Stimulated activated CD8-positive, alpha-beta memory T cell treated with anti-CD3 and anti-CD28 coated beads, Interleukin-15, amount 100 ng/mL, for 48 hours (primary cell): ENCODE measurements at regions not wholly inside any gene's neighbourhood (a gene's known extent, or its start where the extent isn't known, plus 50 kb on each side); places are given as distances from the start of the nearest gene placed in this dataset.
"Not testable (repeated sequence)": the region's sequence is repeated elsewhere in the genome, so short reads cannot be mapped to it uniquely, and the experiment has no call there.

Experiments used
- DNase-seq, 2 donors: peaks; one replicate each; pipeline ENCODE4 v3.0.0-alpha.2; 2020; ENCODE audit warnings: low read depth in 2 of 2

DNA sequence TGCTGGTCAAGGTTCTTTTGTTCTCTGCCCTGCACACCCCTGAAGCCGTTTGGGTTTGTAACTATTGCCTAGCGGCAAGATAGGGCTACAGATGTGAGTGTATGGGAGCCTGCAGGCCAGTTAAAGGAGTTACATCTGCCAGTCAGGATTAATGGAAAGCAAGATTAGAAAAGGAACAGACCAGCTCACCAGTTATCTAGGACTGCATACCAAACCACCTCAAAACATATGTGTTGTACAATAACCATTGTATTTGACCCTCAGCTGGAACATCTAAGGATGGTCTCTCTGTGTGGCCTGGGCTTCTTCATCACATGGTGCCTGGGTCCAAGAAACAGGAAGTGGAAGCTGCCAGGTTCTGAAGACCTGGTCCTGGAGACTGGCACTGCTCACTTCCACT lies 52.5 kb upstream of the FBXO28 start:
- no peak for DNase-seq

- DNase-seq = no peak
Measured at GRCh38 chr1:224059897-224060427, 53.9 kb upstream of the FBXO28 start.

- DNase-seq = no peak
Measured at GRCh38 chr1:224058303-224058702, 55.6 kb upstream of the FBXO28 start.

DNA sequence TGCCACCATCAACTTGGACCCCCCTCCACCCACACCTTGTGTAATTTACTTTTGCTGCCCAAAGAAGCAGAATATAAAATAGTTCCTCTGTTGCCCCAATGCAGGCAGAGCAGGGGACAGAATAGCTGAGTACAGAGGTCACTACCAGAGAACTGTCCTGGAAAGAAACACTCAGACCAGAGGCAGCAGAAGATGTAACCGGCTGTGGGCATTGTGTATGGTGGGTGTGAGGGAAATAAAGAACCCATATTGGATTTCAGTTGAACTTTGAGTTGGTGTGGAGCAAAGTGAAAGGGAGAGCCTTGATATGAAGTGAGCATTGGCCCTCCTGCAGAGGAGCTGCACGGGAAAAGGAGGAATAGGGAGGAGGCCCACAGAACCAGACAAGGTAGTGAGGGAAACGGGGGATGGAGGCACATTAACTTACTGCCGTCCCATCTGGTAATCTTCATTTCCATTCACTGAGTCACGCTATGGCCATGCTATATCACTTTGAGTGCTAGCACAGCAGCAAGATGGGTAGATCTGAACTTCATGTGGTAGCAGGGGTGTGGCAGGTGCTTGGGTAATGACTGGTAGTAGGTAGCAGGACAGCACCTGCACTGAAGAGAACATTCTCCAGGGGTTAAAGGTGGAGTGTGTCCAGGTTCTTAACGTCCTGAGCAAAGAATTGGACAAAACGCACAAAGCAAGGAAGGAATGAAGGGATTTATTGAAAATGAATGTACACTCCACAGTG lies 56.3 kb upstream of the FBXO28 start:
- DNase-seq = no peak

- DNase-seq = no peak
Measured at GRCh38 chr1:224054611-224055010, 59.3 kb upstream of the FBXO28 start.

DNA sequence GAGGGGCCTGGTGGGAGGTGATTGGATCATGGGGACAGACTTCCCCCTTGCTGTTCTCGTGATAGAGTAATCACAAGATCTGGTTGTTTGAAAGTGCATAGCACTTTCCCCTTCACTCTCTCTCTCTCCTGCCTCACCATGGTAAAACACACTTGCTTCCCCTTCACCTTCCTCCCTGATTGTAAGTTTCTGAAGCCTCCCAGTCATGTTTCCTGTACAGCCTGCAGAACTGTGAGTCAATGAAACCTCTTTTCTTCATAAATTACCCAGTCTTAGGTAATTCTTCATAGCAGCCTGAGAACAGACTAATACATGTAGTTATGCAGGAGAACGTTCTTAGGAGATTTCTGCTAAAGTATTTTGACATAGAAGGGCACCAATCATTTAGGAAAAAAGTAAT lies 59.9 kb upstream of the FBXO28 start:
- DNase-seq = no peak

DNA sequence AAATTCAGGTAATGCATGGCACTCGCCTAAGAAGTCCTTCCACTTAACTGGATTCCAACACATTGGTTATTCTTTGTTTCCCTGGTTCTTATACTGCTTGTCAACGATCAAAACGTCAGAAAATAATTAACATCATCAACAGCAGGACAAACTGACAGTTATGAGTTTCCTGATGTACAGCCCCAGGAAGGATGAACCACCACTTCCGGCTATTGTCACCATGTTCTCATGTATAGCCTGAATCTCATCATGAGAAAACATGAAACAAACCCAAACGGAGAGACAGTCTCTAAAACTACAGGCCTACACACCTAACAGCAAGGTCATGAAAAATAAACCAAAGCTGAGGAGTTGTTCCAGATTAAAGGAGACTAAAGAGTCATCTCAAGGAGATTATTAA lies 60.5 kb upstream of the FBXO28 start:
- DNase-seq = no peak

DNA sequence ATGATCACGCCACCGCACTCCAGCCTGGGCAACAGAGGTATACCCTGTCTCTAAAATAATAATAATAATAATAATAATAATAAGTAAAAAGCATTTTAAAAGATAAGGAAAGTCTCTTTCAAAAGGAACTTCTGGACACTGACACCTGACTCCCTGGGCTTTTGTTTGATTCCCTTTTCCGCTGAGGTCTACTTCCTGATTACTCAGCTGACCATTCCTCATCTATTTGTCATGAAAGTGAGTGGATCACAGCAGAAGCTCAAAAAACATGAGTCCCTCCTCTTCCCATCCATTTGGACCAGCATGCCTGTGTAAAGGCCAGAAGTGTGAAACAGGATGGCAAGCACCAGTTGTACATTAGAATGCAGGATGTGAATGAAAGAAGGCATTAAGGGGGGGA lies 61.1 kb upstream of the FBXO28 start:
- no peak for DNase-seq

GRCh38 chr1:224051782-224052181 lies 62.1 kb upstream of the FBXO28 start:
- not testable (repeated sequence) for DNase-seq

- no peak for DNase-seq
Measured at GRCh38 chr1:224051086-224051406, 62.9 kb upstream of the FBXO28 start.

DNA sequence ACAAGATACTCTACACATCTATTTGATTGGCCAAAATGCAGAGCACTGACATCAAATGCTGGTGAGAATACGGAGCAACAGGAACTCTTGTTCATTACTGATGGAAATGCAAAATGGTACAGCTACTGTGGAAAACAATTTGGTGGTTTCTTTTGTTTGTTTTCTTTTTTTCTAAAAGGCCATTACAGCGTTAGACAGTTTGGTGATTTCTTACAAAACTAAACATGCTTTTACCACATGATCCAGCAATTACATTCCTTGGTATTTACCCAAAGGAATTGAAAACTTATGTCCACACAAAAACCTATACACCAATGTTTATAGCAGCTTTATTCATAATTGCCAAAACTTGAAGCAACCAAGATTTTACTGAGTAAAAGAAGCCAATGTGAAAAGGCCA lies 66.4 kb upstream of the FBXO28 start:
- no peak for DNase-seq

DNA sequence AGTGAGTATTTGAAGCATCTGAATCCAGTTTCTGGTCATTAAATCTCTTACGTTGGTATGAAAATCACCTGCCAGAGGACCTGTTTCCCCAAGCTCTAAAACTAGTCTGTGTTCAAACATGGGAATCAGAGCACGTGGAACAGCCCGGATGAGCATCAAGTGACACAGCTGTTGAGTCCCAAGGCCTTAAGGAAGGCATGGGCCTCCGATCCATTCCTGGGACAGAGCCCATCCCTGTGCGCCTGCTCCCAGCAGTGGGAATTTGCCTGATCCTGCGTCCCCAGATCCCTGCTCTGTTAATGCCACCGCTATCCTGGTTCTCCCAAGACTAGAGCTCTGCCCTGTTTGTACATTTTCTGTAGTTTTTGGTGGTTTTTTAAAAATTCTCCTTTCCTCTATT lies 68.4 kb upstream of the FBXO28 start:
- no peak for DNase-seq

DNA sequence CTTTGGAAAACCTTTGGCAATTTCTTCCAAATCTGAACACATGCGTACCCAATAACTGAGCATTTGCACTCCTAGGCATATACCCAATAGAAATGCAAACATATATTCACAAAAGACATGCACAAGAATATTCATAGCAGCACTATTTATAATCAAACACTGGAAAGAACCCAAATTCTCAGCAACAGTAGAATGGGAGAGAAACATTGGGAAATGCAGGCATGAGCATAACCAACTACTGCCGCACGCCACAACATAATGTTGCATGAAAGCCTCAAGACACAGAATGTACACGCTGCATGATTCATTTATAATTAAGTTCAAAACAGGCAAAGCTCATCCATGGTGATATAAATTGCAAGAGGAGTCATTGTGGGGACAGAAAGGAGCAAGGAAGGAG lies 69.5 kb upstream of the FBXO28 start:
- no peak for DNase-seq

DNA sequence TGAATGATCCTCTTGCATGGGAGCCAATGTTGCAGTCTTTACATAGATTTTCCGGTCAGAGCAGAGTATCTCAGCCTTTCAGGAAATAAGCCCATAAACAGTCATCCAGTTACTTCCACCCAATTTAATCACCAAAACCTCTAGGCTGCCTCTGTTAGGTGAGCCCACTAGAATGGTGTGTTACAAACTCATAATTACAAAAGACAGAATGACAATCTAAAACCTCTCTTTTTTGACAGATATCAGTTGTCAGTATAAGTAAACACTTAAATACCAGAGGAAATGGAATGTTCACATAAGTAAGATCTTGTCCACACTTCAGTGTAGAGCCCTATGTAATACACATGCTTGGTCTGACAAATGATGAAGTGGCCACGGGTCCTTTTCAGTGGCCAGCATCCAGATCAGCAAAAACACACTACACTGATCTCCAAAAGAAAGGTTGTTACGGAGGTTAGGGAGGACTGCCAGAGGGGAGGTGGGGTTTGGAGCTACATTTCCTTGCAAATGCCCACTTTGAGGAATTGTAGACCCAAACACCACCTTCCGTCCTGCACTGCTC lies 71.3 kb upstream of the FBXO28 start:
- no peak for DNase-seq

GRCh38 chr1:224041032-224041431 lies 72.9 kb upstream of the FBXO28 start:
- DNase-seq = no peak

DNA sequence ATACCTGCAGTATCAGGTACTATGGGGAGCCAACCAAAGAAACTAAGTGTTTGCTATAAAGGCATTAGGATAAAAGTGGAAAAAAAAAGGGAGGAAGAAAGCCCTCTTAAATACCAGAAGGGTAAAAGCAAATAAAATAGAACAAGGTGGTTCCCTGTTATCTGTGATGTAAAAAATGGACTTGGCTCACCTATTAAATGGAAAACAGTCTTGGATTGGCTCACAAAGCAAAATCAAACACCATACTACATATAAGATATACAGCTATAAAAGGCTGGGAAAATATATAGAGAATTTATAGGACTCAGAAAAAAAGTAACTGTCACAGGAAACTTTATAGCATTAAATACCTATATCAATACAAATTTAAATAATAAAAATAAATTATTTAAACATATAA lies 73.5 kb upstream of the FBXO28 start:
- not testable (repeated sequence) for DNase-seq

- not testable (repeated sequence) for DNase-seq
Measured at GRCh38 chr1:224040006-224040405, 73.9 kb upstream of the FBXO28 start.

DNA sequence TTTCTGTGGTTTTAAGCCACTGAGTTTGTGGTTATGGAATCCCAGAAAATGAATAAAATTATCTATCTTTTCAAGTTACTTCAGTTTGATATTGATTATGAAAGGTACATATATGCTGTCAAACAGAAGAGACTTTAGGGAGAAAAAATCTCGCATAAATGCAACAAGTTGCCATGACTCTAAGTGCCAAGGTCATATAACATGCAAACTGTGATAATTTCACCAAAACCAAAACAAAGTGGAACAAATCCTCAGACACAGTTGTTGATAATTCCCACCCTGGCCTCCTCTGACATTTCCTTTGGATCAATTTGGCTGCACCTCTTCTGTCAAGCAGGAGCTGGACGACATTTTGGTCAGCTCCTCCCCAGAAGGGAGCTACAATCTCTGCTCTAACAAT lies 75.1 kb upstream of the FBXO28 start:
- DNase-seq = not testable (repeated sequence)

DNA sequence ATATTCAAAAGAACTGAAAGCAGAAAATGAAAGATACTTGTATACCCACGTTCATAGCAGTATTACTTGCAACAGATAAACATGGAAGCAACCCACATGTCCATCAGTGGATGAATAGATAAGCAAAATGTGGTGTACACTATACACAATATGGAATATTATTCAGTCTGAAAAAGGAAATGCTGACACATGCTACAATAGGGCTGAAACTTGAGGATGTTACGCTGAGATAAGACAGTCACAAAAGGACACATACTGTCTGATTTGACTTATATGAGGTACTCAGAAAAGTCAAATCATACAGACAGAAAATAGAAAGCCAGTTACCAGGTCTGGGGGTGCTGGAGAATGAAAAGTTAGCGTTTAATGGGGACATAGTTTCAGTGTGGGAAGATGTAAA lies 76.5 kb upstream of the FBXO28 start:
- not testable (repeated sequence) for DNase-seq

DNA sequence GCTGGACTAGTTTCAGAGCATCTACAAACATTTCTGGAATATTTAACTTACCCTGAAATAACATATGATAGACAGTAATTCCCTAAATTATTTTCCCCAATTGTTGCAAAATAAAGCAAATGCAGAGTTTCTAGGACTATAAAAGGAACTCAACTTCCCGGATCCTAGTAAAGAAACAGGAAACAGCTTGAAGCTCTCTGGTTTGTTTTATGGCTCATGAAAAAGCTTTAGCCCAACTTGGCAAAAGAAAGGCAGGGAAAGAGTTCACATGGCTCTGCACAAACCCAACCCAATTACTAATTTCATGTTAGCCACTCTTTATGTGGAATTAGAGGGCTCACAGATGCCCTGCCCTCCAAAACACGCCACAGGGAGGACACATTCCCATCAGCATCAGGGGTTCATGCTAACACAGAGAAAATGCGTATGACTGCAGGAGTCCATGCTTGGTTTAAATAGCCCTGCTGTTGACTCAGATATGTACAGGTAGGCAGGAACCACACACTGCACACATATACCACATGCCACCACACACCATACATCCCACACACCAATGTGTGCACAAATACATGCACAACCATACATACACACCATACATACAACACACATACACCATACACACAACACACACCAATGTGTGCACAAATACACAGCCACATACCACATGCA lies 81.2 kb upstream of the FBXO28 start:
- not testable (repeated sequence) for DNase-seq

DNA sequence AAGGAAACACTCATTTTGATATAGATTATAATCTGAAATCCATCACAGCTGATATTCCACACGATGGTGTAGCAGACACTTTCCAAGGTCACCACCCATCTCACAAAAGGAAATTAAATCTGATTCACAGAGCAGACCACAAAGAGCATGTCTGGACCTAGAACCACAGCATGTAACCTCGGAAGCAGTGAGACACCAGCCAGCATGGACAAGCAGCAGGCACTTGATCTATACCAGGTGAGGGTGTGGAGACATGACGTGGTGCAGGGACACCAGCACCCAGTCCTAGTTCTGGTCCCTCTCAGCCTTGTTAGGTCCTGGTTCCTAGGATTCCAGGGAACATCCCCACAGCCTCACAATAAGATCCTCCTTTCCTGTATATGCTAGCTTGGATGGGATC lies 81.9 kb upstream of the FBXO28 start:
- not testable (repeated sequence) for DNase-seq

GRCh38 chr1:224030257-224030656 lies 83.7 kb upstream of the FBXO28 start:
- not testable (repeated sequence) for DNase-seq
